MM.1S (cell line): ENCODE measurements at regions not wholly inside any gene's neighbourhood (a gene's known extent, or its start where the extent isn't known, plus 50 kb on each side); places are given as distances from the start of the nearest gene placed in this dataset.

Experiments
- DNase-seq: peaks from one replicate; pipeline ENCODE4 v3.0.0-alpha.2; 2015
- H2AFZ ChIP-seq: fragments of 300-600 bp; sonication (generic); 2 replicates; pipeline ENCODE4 v1.6.0; 2016; ENCODE audit warnings: antibody characterized with exemption, low read length
- H3F3A ChIP-seq: fragments of 300-600 bp; sonication (generic); 2 replicates; pipeline ENCODE4 v1.6.1; 2016; ENCODE audit warnings: mild to moderate bottlenecking, antibody characterized with exemption, low read length, moderate library complexity, mixed read lengths; ENCODE audit not compliant: insufficient read depth
- H3K27ac ChIP-seq: fragments of 300-600 bp; sonication (generic); 2 replicates; pipeline ENCODE4 v1.5.1; 2016; ENCODE audit warnings: mild to moderate bottlenecking, low read length
- H3K27me3 ChIP-seq: fragments of 300-600 bp; sonication (generic); replicated peaks from 2 replicates; pipeline ENCODE4 v1.6.0; 2016; ENCODE audit warnings: low read length; ENCODE audit not compliant: insufficient read depth
- H3K36me3 ChIP-seq: fragments of 300-600 bp; sonication (generic); replicated peaks from 2 replicates; pipeline ENCODE4 v1.6.1; 2016; ENCODE audit warnings: mild to moderate bottlenecking, low read length, mixed read lengths; ENCODE audit not compliant: insufficient read depth
- H3K4me1 ChIP-seq: fragments of 300-600 bp; sonication (generic); 2 replicates; pipeline ENCODE4 v1.6.1; 2016; ENCODE audit warnings: low read length, mixed read lengths
- H3K4me2 ChIP-seq: fragments of 300-600 bp; sonication (generic); 2 replicates; pipeline ENCODE4 v1.6.0; 2016; ENCODE audit warnings: low read depth, low read length
- H3K4me3 ChIP-seq: fragments of 300-600 bp; sonication (generic); 2 replicates; pipeline ENCODE4 v1.5.1; 2016; ENCODE audit warnings: low read length, mixed read lengths
- H3K79me2 ChIP-seq: fragments of 300-600 bp; sonication (generic); 2 replicates; pipeline ENCODE4 v1.6.1; 2016; ENCODE audit warnings: mixed run types, low read length, mixed read lengths
- H3K9ac ChIP-seq: fragments of 300-600 bp; sonication (generic); 2 replicates; pipeline ENCODE4 v1.6.1; 2016; ENCODE audit warnings: low read length, mixed read lengths
- H3K9me2 ChIP-seq: fragments of 300-600 bp; sonication (generic); replicated peaks from 2 replicates; pipeline ENCODE4 v1.6.1; 2016; ENCODE audit warnings: mild to moderate bottlenecking, low read length, mixed read lengths; ENCODE audit not compliant: insufficient read depth
- H3K9me3 ChIP-seq: fragments of 300-600 bp; sonication (generic); replicated peaks from 2 replicates; pipeline ENCODE4 v1.6.1; 2016; ENCODE audit warnings: mild to moderate bottlenecking, low read length, mixed read lengths; ENCODE audit not compliant: insufficient read depth
- H4K20me1 ChIP-seq: fragments of 300-600 bp; sonication (generic); 2 replicates; pipeline ENCODE4 v1.6.1; 2016; ENCODE audit warnings: mild to moderate bottlenecking, low read length, moderate library complexity, mixed read lengths; ENCODE audit not compliant: insufficient read depth
- CTCF ChIP-seq: fragments of 300-600 bp; sonication (generic); IDR thresholded peaks from 2 replicates; pipeline ENCODE4 v1.5.1; 2016; ENCODE audit warnings: antibody characterized with exemption, low read length, mixed read lengths
- EZH2 ChIP-seq: fragments of 300-600 bp; sonication (generic); optimal IDR thresholded peaks from 2 replicates; pipeline ENCODE3; 2017; ENCODE audit warnings: low read depth, mild to moderate bottlenecking, antibody characterized with exemption, low read length, mixed read lengths
- EZH2phosphoT487 ChIP-seq: fragments of 300-600 bp; sonication (generic); IDR thresholded peaks from 2 replicates; pipeline ENCODE4 v1.6.1; 2018; ENCODE audit warnings: antibody characterized with exemption, low read length

GRCh38 chr2:5121121-5121520 lies 571.1 kb upstream of the SOX11 start:
- Histone ChIP-seq H3K79me2 (no peaks in the 10 kb centered on the region), H3K36me3 (no peaks in the 10 kb centered on the region), H3F3A (no peaks in the 10 kb centered on the region), H3K9me3 (no peaks in the 10 kb centered on the region), H3K4me1 (no peaks in the 10 kb centered on the region), H3K9me2 (no peaks in the 10 kb centered on the region), H2AFZ (no peak overlapping the region), H3K4me2 (no peak overlapping the region), H3K27me3 (no peaks in the 10 kb centered on the region), H3K4me3 (no peak overlapping the region), H3K9ac (no peak overlapping the region), H3K27ac (no peak overlapping the region), H4K20me1 (no peaks in the 10 kb centered on the region)
- no peak for DNase-seq
- no peak for TF ChIP-seq EZH2
- no peak for TF ChIP-seq EZH2phosphoT487
- no peak for TF ChIP-seq CTCF

GRCh38 chr2:5121642-5122041 lies 570.5 kb upstream of the SOX11 start:
- TF ChIP-seq CTCF = no peak
- TF ChIP-seq EZH2phosphoT487 = no peak
- no peak for TF ChIP-seq EZH2
- no peak overlapping the region for H2AFZ ChIP-seq
- no peak overlapping the region for H3K4me3 ChIP-seq
- no peak for DNase-seq
- H3K79me2 ChIP-seq = no peaks in the 10 kb centered on the region
- H4K20me1 ChIP-seq = no peaks in the 10 kb centered on the region
- H3K4me2 ChIP-seq = no peak overlapping the region
- no peak overlapping the region for H3K9ac ChIP-seq
- no peaks in the 10 kb centered on the region for H3K9me2 ChIP-seq
- H3F3A ChIP-seq = no peaks in the 10 kb centered on the region
- H3K4me1 ChIP-seq = no peaks in the 10 kb centered on the region
- H3K27ac ChIP-seq = no peak overlapping the region
- H3K9me3 ChIP-seq = no peaks in the 10 kb centered on the region
- H3K27me3 ChIP-seq = no peaks in the 10 kb centered on the region
- H3K36me3 ChIP-seq = no peaks in the 10 kb centered on the region

- Histone ChIP-seq H4K20me1 (no peaks in the 10 kb centered on the region), H3K9ac (no peak overlapping the region), H3K79me2 (no peaks in the 10 kb centered on the region), H3K9me3 (no peaks in the 10 kb centered on the region), H3K27me3 (no peaks in the 10 kb centered on the region), H2AFZ (no peak overlapping the region), H3K36me3 (no peaks in the 10 kb centered on the region), H3K4me2 (no peak overlapping the region), H3F3A (no peaks in the 10 kb centered on the region), H3K9me2 (no peaks in the 10 kb centered on the region), H3K4me3 (no peak overlapping the region), H3K27ac (no peak overlapping the region), H3K4me1 (no peaks in the 10 kb centered on the region)
- no peak for DNase-seq
- TF ChIP-seq CTCF (no peak), EZH2phosphoT487 (no peak)
Measured at GRCh38 chr2:5123582-5124196, 568.5 kb upstream of the SOX11 start.
